ENCODE measurements at regions not wholly inside any gene's neighbourhood (a gene's known extent, or its start where the extent isn't known, plus 50 kb on each side); places are given as distances from the start of the nearest gene placed in this dataset.

DNA sequence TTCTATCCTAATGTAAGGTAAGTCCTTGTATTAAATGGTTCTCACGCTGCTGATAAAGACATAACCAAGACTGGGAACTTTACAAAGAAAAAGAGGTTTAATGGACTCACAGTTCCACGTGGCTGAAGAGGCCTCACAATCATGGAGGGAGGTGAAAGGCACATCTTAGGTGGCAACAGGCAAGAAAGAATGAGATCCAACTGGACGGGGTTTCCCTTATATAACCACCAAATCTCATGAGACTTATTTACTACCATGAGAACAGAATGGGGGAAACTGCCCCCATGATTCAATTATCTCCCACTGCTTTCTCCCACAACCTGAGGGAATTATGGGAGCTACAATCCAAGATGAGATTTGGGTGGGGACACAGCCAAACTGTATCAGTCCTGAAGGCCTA is 136.6 kb downstream of the HTR1B start:
- H3K9ac ChIP-seq (ENCODE audit: insufficient read depth, low read depth, low read length): no peak overlapping the region
- in situ Hi-C loops (cut with HindIII; ENCODE audit: extremely low pct_ligation_motif_present, low pct_unique_long_range_greater_than_20kb) (no loop called here), intact Hi-C loops (cut with micrococcal nuclease; ENCODE audit: unreplicated experiment) (no loop called here)
- BruUV-seq (replicated peaks): no TSS peak
- no peak overlapping the region for H3K4me2 ChIP-seq (ENCODE audit: low read depth, low read length)
- H3K9me3 ChIP-seq (ENCODE audit: low read length): peaks cover 25% of the 10 kb centered on the region; the same call in 1 of the 2 replicates
- no peak overlapping the region for H3K4me3 ChIP-seq (replicated peaks in 1 of 3; ENCODE audit: insufficient read depth in 1 of 3, low read depth in 2 of 3, low read length in 3 of 3)
- H3K36me3 ChIP-seq (replicated peaks in 1 of 2; ENCODE audit: control insufficient read depth in 1 of 2, insufficient read depth in 2 of 2, low read length in 2 of 2): no peaks in the 10 kb centered on the region
- H4K20me1 ChIP-seq (ENCODE audit: insufficient read depth, low read length): no peaks in the 10 kb centered on the region
- WGBS (ENCODE audit: low lambda C conversion rate): 0% methylated on average over 3 of the region's 3 CpGs
- TF ChIP-seq ATF7 (IDR thresholded peaks at IDR 0.05) (no peak), ATF7 (CRISPR knock-in tag; IDR thresholded peaks at IDR 0.05) (no peak), ASH2L (IDR thresholded peaks at IDR 0.05; ENCODE audit: insufficient read length, low read depth, low read length) (no peak), CENPX (CRISPR knock-in tag; IDR thresholded peaks at IDR 0.05) (no peak), TMF1 (CRISPR knock-in tag; IDR thresholded peaks at IDR 0.05; ENCODE audit: low read depth) (no peak), TSC22D2 (CRISPR knock-in tag; IDR thresholded peaks at IDR 0.05; ENCODE audit: borderline replicate concordance) (no peak), JUNB (CRISPR knock-in tag; IDR thresholded peaks at IDR 0.05; ENCODE audit: borderline replicate concordance) (no peak), MED1 (CRISPR knock-in tag; IDR thresholded peaks at IDR 0.05) (no peak), ZNF180 (CRISPR knock-in tag; IDR thresholded peaks at IDR 0.05; ENCODE audit: borderline replicate concordance, low read depth) (no peak), MAFK (conservative IDR thresholded peaks at IDR 0.05 in 1 of 2, IDR thresholded peaks at IDR 0.05 in 1 of 2; ENCODE audit: low read length in 2 of 2) (no peak), MAF1 (CRISPR knock-in tag; IDR thresholded peaks at IDR 0.05; ENCODE audit: borderline replicate concordance) (no peak), HOXD1 (CRISPR knock-in tag; IDR thresholded peaks at IDR 0.05) (no peak), NRL (CRISPR knock-in tag; IDR thresholded peaks at IDR 0.05; ENCODE audit: borderline replicate concordance) (no peak), HCFC1 (IDR thresholded peaks at IDR 0.05; ENCODE audit: low read depth, low read length) (no peak), HOXA5 (CRISPR knock-in tag; IDR thresholded peaks at IDR 0.05) (no peak)
- TF ChIP-seq, protein P1, sequence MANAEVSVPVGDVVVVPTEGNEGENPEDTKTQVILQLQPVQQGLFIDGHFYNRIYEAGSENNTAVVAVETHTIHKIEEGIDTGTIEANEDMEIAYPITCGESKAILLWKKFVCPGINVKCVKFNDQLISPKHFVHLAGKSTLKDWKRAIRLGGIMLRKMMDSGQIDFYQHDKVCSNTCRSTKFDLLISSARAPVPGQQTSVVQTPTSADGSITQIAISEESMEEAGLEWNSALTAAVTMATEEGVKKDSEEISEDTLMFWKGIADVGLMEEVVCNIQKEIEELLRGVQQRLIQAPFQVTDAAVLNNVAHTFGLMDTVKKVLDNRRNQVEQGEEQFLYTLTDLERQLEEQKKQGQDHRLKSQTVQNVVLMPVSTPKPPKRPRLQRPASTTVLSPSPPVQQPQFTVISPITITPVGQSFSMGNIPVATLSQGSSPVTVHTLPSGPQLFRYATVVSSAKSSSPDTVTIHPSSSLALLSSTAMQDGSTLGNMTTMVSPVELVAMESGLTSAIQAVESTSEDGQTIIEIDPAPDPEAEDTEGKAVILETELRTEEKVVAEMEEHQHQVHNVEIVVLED (CRISPR knock-in tag; IDR thresholded peaks at IDR 0.05; ENCODE audit: borderline replicate concordance): no peak
- TF ChIP-seq, protein P2, sequence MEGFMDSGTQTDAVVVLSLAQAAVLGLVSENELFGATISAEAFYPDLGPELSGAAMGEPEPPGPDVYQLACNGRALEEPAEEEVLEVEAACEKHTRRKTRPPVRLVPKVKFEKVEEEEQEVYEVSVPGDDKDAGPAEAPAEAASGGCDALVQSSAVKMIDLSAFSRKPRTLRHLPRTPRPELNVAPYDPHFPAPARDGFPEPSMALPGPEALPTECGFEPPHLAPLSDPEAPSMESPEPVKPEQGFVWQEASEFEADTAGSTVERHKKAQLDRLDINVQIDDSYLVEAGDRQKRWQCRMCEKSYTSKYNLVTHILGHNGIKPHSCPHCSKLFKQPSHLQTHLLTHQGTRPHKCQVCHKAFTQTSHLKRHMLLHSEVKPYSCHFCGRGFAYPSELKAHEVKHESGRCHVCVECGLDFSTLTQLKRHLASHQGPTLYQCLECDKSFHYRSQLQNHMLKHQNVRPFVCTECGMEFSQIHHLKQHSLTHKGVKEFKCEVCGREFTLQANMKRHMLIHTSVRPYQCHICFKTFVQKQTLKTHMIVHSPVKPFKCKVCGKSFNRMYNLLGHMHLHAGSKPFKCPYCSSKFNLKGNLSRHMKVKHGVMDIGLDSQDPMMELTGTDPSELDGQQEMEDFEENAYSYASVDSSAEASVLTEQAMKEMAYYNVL (CRISPR knock-in tag; IDR thresholded peaks at IDR 0.05; ENCODE audit: borderline replicate concordance): no peak
- TF ChIP-seq, protein P3, sequence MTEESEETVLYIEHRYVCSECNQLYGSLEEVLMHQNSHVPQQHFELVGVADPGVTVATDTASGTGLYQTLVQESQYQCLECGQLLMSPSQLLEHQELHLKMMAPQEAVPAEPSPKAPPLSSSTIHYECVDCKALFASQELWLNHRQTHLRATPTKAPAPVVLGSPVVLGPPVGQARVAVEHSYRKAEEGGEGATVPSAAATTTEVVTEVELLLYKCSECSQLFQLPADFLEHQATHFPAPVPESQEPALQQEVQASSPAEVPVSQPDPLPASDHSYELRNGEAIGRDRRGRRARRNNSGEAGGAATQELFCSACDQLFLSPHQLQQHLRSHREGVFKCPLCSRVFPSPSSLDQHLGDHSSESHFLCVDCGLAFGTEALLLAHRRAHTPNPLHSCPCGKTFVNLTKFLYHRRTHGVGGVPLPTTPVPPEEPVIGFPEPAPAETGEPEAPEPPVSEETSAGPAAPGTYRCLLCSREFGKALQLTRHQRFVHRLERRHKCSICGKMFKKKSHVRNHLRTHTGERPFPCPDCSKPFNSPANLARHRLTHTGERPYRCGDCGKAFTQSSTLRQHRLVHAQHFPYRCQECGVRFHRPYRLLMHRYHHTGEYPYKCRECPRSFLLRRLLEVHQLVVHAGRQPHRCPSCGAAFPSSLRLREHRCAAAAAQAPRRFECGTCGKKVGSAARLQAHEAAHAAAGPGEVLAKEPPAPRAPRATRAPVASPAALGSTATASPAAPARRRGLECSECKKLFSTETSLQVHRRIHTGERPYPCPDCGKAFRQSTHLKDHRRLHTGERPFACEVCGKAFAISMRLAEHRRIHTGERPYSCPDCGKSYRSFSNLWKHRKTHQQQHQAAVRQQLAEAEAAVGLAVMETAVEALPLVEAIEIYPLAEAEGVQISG (CRISPR knock-in tag; IDR thresholded peaks at IDR 0.05): no peak
- TF ChIP-seq, protein P4, sequence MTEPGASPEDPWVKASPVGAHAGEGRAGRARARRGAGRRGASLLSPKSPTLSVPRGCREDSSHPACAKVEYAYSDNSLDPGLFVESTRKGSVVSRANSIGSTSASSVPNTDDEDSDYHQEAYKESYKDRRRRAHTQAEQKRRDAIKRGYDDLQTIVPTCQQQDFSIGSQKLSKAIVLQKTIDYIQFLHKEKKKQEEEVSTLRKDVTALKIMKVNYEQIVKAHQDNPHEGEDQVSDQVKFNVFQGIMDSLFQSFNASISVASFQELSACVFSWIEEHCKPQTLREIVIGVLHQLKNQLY (CRISPR knock-in tag; IDR thresholded peaks at IDR 0.05): no peak
- no peaks in the 10 kb centered on the region for H3K27me3 ChIP-seq (ENCODE audit: control insufficient read depth in 1 of 2, insufficient read depth in 2 of 2, low read length in 2 of 2)
- no peak for ATAC-seq
- no peaks in the 10 kb centered on the region for H3K4me1 ChIP-seq (ENCODE audit: insufficient read depth, low read length)
- no peak for DNase-seq (ENCODE audit: low spot score)
- H2AFZ ChIP-seq (ENCODE audit: low read length): no peak overlapping the region
- POLR2A ChIA-PET: no interaction called here
- CTCF ChIA-PET (ENCODE audit: low intra/inter-chr PET ratio, low total read pairs): no interaction called here
- no peak overlapping the region for H3K27ac ChIP-seq (ENCODE audit: extremely low read length, insufficient read depth, low read length)
- FAIRE-seq: no peak
- no peaks in the 10 kb centered on the region for H3K79me2 ChIP-seq (ENCODE audit: insufficient read depth, low read length)

All from HepG2 (cell line).